ENCODE measurements at regions not wholly inside any gene's neighbourhood (a gene's known extent, or its start where the extent isn't known, plus 50 kb on each side); places are given as distances from the start of the nearest gene placed in this dataset.

- no peaks in the 10 kb centered on the region for H3K4me1 Mint-ChIP-seq
- no peaks in the 10 kb centered on the region for H3K36me3 ChIP-seq (ENCODE audit: control insufficient read depth, insufficient read depth, low read length)
- WGBS, 2 experiments (ENCODE audit: insufficient coverage in 1 of 2, insufficient read length in 1 of 2), result 85 to 90% methylated on average over 3 of the region's 3 CpGs
These were observed 111.2 kb upstream of the CLDN10 start for GRCh38 chr13:95441326-95441725.

GRCh38 chr13:95444006-95444730, 108.4 kb upstream of the CLDN10 start:
- Histone ChIP-seq H3K9ac (ENCODE audit: extremely low read depth, low read length, poor library complexity, severe bottlenecking) (no peak overlapping the region), H3K27ac (ENCODE audit: low read depth, low read length) (no peak overlapping the region), H3K36me3 (ENCODE audit: control insufficient read depth, insufficient read depth, low read length) (no peaks in the 10 kb centered on the region), H3K4me1 (ENCODE audit: control insufficient read depth, insufficient read depth, low read length) (no peaks in the 10 kb centered on the region), H3K9me3 (ENCODE audit: control insufficient read depth, low read length) (no peaks in the 10 kb centered on the region), H3K4me3 (ENCODE audit: low read length) (no peak overlapping the region), H3K27me3 (ENCODE audit: control insufficient read depth, insufficient read depth, low read length, poor library complexity, severe bottlenecking) (no peaks in the 10 kb centered on the region)
- no peaks in the 10 kb centered on the region for H3K27me3 Mint-ChIP-seq (ENCODE audit: insufficient read depth)
- 87 to 96% methylated on average over 5 to 6 of the region's 6 CpGs for WGBS, 2 experiments (ENCODE audit: insufficient coverage in 1 of 2, insufficient read length in 1 of 2)
- no peak for DNase-seq
- no peaks in the 10 kb centered on the region for H3K36me3 Mint-ChIP-seq (ENCODE audit: low read depth)
- no peaks in the 10 kb centered on the region for H3K4me1 Mint-ChIP-seq
- no peak overlapping the region for H3K4me3 Mint-ChIP-seq
- H3K9me3 Mint-ChIP-seq, result no peaks in the 10 kb centered on the region
- TF ChIP-seq CTCF (conservative IDR thresholded peaks at IDR 0.05), result no peak
- no peak overlapping the region for H3K27ac Mint-ChIP-seq

More at GRCh38 chr13:95441326-95441725, 111.2 kb upstream of the CLDN10 start:
- Histone ChIP-seq H3K27ac (ENCODE audit: low read depth, low read length) (no peak overlapping the region), H3K4me1 (ENCODE audit: control insufficient read depth, insufficient read depth, low read length) (no peaks in the 10 kb centered on the region), H3K9ac (ENCODE audit: extremely low read depth, low read length, poor library complexity, severe bottlenecking) (no peak overlapping the region), H3K4me3 (ENCODE audit: low read length) (no peak overlapping the region), H3K27me3 (ENCODE audit: control insufficient read depth, insufficient read depth, low read length, poor library complexity, severe bottlenecking) (no peaks in the 10 kb centered on the region), H3K9me3 (ENCODE audit: control insufficient read depth, low read length) (no peaks in the 10 kb centered on the region)
- Mint-ChIP-seq H3K9me3 (no peaks in the 10 kb centered on the region), H3K27me3 (ENCODE audit: insufficient read depth) (no peaks in the 10 kb centered on the region), H3K36me3 (ENCODE audit: low read depth) (no peaks in the 10 kb centered on the region), H3K27ac (no peak overlapping the region), H3K4me3 (no peak overlapping the region)
- DNase-seq, result no peak
- no peak for TF ChIP-seq CTCF (conservative IDR thresholded peaks at IDR 0.05)

- H3K36me3 Mint-ChIP-seq (ENCODE audit: low read depth), result no peaks in the 10 kb centered on the region
- no peaks in the 10 kb centered on the region for H3K4me1 ChIP-seq (ENCODE audit: control insufficient read depth, insufficient read depth, low read length)
- no peaks in the 10 kb centered on the region for H3K27me3 ChIP-seq (ENCODE audit: control insufficient read depth, insufficient read depth, low read length, poor library complexity, severe bottlenecking)
- no peak overlapping the region for H3K27ac Mint-ChIP-seq
- no peaks in the 10 kb centered on the region for H3K9me3 ChIP-seq (ENCODE audit: control insufficient read depth, low read length)
- H3K9ac ChIP-seq (ENCODE audit: extremely low read depth, low read length, poor library complexity, severe bottlenecking), result no peak overlapping the region
- no peaks in the 10 kb centered on the region for H3K27me3 Mint-ChIP-seq (ENCODE audit: insufficient read depth)
- H3K36me3 ChIP-seq (ENCODE audit: control insufficient read depth, insufficient read depth, low read length), result no peaks in the 10 kb centered on the region
- no peaks in the 10 kb centered on the region for H3K4me1 Mint-ChIP-seq
- H3K4me3 Mint-ChIP-seq, result no peak overlapping the region
- H3K9me3 Mint-ChIP-seq, result no peaks in the 10 kb centered on the region
- no peak for TF ChIP-seq CTCF (conservative IDR thresholded peaks at IDR 0.05)
- no peak overlapping the region for H3K4me3 ChIP-seq (ENCODE audit: low read length)
- 79 to 81% methylated on average over 4 of the region's 4 CpGs for WGBS, 2 experiments (ENCODE audit: insufficient coverage in 1 of 2, insufficient read length in 1 of 2)
- H3K27ac ChIP-seq (ENCODE audit: low read depth, low read length), result no peak overlapping the region
- DNase-seq, result no peak
These were observed 107.4 kb upstream of the CLDN10 start for GRCh38 chr13:95445131-95445530.
